ENCODE measurements at regions not wholly inside any gene's neighbourhood (a gene's known extent, or its start where the extent isn't known, plus 50 kb on each side); places are given as distances from the start of the nearest gene placed in this dataset.

DNA sequence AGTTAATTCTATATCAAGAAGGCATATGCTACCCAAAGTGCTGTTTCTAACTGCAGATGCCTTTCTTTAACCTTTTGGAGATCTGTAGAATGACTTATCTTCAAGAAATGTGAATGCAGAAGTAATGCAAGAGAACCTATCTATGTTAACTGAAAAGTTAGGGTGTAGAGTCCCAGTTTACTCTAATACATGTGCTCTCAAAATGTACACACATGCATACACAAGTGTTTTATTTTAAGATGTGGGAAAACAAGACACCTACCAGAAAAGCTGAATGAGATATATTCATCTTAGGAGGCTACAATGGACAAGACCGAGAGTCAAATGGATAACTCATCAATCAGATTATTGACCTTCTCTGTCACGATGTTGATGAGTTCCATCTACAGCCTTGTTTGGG is 80.9 kb downstream of the CDCA7 start:
- TF ChIP-seq, protein P1, sequence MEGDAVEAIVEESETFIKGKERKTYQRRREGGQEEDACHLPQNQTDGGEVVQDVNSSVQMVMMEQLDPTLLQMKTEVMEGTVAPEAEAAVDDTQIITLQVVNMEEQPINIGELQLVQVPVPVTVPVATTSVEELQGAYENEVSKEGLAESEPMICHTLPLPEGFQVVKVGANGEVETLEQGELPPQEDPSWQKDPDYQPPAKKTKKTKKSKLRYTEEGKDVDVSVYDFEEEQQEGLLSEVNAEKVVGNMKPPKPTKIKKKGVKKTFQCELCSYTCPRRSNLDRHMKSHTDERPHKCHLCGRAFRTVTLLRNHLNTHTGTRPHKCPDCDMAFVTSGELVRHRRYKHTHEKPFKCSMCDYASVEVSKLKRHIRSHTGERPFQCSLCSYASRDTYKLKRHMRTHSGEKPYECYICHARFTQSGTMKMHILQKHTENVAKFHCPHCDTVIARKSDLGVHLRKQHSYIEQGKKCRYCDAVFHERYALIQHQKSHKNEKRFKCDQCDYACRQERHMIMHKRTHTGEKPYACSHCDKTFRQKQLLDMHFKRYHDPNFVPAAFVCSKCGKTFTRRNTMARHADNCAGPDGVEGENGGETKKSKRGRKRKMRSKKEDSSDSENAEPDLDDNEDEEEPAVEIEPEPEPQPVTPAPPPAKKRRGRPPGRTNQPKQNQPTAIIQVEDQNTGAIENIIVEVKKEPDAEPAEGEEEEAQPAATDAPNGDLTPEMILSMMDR (IDR thresholded peaks at IDR 0.05; ENCODE audit: extremely low read depth, missing control alignments): no peak
- no peak for DNase-seq (ENCODE audit: low spot score)

DNA sequence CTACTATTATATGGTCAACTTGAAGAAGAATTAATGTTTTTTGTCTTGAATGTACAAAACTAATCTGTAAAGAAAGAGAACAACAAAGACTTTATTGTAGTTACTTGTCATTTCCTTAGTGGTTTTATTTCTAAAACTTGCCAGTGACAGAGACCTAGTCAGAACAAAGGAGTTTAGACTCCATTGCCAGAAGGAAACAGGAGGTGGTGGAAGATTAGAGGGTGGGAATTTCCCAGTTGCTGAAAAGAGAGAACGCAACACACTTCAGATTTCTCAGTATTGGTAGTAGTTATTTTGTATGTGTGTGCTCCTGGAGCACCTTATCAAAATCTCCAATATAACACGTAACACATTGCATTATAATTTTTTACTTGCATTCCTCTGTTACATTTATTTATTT is 81.4 kb downstream of the CDCA7 start:
- DNase-seq (ENCODE audit: low spot score): no peak
- TF ChIP-seq, protein P1 (IDR thresholded peaks at IDR 0.05; ENCODE audit: extremely low read depth, missing control alignments): no peak

DNA sequence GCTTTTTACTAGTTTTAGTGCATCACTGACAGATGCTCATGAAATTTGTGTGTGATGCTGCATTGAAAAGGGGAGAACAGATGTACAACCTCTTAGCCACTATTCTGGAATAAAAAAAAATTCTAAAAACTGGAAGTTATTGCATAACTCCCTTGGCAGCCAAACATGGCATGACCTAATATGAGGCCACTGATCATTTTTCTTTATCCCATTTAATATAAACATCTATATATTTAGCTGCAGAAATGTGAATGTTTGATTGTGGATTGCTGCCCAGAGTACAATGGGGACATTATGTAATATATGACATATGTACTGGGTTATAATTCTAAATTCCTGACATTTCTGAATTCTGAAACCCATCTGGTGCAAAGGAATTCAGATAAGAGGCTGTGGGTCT is 86.5 kb downstream of the CDCA7 start:
- DNase-seq (ENCODE audit: low spot score): no peak
- TF ChIP-seq, protein P1 (IDR thresholded peaks at IDR 0.05; ENCODE audit: extremely low read depth, missing control alignments): no peak

DNA sequence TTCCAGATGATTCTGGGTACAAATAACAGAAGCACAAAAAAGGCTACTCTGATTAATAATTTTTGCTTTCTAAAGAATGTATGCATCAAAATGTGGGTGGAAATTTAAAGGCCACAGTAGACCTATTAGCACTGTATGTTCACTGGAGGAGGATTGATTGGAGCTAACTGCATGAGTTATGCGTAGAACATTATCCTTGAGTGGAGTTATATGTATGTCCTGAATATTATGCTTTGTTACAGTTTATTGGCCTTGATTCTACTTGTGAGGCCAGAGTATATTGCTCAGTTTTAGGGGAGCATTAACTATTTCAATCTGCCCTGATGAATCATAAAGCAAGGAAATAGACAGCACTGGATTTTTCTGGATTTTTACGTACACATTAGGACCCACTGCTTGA is 87.9 kb downstream of the CDCA7 start:
- TF ChIP-seq, protein P1 (IDR thresholded peaks at IDR 0.05; ENCODE audit: extremely low read depth, missing control alignments): no peak
- no peak for DNase-seq (ENCODE audit: low spot score)

DNA sequence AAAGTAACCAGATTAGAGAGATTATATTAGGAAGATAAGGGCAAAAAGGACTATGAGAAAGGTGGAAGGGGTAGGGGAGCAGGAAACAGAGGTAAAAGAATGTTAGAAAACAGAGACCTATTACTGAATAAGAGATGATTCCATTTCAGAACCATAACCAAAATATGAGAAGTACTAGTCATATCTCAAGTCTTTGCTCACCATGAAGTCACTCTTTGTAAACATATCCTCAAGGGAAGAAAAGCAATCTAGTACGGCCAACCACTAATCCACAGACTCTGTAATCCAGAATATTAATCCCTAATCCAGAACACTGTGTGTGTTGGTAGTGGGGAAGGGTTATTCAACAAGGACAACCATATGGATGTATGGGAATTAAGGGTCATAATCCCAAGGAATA is 92.0 kb downstream of the CDCA7 start:
- TF ChIP-seq, protein P1 (IDR thresholded peaks at IDR 0.05; ENCODE audit: extremely low read depth, missing control alignments): no peak

DNA sequence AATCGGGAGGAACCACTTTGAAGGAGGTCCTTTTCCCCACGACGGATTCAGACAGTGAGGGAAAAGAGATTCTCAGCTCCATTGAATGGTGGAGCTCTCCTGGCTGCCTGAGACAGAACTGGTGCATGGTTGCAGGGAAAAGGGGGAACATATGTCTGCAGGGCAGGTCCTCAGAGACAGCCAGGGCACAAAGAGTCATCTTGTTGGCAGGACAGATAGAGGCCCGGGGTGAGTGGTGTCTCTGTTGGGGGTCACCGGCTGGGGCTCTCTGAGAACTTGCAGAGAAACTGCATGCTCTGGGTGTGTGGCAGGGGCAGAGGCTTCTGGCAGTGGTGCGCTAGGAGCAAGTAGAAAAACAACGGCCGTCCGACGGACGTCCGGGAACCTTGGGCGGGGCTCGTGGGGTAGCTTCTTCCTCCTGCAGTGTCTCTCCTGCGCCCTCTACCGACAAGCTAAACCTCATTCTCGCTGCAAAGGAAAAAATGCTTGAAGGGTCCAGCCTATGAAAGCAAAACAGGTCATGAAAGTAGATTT is 94.3 kb downstream of the CDCA7 start:
- TF ChIP-seq, protein P1 (IDR thresholded peaks at IDR 0.05; ENCODE audit: extremely low read depth, missing control alignments): peak; percentile 57
- peak; percentile 73 for DNase-seq (ENCODE audit: low spot score)

More for the DNA sequence above, 92.0 kb downstream of the CDCA7 start:
- DNase-seq (ENCODE audit: low spot score): no peak

DNA sequence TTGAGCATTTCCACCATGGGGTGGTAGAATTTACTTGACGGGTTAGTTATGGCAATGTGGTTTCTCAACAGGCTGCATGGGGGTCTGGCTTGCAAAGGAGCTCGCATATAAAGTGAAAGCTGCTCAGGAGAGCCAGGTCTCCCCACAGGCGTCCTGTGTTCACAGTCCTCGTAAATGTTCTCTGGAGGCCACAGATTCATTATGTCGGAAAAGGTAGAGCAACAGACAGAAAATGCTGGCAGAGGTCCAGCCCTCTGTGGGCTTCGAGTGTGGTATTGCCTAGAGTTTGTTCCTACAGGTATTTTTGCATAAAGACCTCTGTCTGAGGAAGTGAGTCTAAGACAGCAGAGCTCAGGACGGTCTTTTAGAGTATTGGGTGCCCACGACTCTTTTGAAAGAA is 96.4 kb downstream of the CDCA7 start:
- DNase-seq (ENCODE audit: low spot score): no peak
- TF ChIP-seq, protein P1 (IDR thresholded peaks at IDR 0.05; ENCODE audit: extremely low read depth, missing control alignments): no peak
